ENCODE measurements at regions not wholly inside any gene's neighbourhood (a gene's known extent, or its start where the extent isn't known, plus 50 kb on each side); places are given as distances from the start of the nearest gene placed in this dataset.

DNA sequence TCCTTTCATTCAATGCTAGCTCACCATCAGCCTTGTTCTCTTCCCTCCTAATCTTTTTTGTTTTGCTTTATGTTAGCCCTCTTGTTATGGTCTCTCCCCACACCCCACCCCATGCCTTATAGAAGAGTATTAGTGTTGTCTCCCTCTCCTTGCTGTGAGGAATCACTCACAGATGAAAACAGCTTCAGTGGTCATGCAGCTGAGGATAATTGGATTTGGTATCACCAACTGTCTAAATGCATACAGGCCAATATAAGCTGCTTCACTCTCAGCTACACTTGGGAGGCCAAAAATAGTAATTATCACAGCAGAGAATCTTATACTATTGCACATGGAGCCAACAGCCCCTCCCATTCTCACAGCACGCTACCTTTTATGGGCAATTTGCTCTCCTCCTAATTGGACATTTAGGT, 494.6 kb upstream of the FAM241A start:
- intact Hi-C loops (cut with DNase I; ENCODE audit: low total_unique reads) (no loop called here), in situ Hi-C loops (cut with MboI; ENCODE audit: low sequenced_read_pairs in 4 of 4) (loop anchor here in 1 of 4 donors (25.0 kb wide), 1 partner anchor 387 kb away; no protein-coding TSS in a partner anchor)
- Histone ChIP-seq H3K9me3 (no peaks in the 10 kb centered on the region), H3K27ac (no peak overlapping the region), H3K36me3 (no peaks in the 10 kb centered on the region), H3K27me3 (no peaks in the 10 kb centered on the region), H3K4me1 (no peaks in the 10 kb centered on the region), H3K4me3 (no peak overlapping the region)
- ATAC-seq (no peak), DNase-seq (no peak)
- TF ChIP-seq POLR2A (IDR thresholded peaks at IDR 0.05) (no peak), CTCF (IDR thresholded peaks at IDR 0.05 in 4 of 5, conservative IDR thresholded peaks at IDR 0.05 in 1 of 5) (no peak)

DNA sequence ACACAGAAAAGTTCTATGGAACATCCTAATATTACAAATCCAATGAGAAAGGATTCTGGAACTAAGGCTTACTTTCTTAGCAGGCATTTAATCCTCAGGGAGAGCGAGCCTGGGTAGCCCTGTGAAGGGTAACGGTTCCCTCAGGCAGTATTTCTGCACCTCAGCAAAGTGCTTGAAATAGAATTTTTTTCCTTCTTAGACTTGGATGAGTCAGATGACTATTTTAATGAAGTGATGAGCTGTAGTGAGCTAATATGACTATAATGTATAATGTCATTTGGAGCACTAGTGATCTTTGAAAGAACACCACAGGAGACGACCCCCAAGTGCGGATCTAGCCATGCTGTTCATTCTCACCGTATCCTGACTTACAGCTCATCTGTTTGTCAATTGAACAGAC, 493.0 kb upstream of the FAM241A start:
- Histone ChIP-seq H3K4me1 (no peaks in the 10 kb centered on the region), H3K36me3 (no peaks in the 10 kb centered on the region), H3K27me3 (no peaks in the 10 kb centered on the region), H3K9me3 (no peaks in the 10 kb centered on the region), H3K4me3 (no peak overlapping the region), H3K27ac (no peak overlapping the region)
- in situ Hi-C loops (cut with MboI; ENCODE audit: low sequenced_read_pairs in 4 of 4) (loop anchor here in 1 of 4 donors (25.0 kb wide), 1 partner anchor 385 kb away; no protein-coding TSS in a partner anchor), intact Hi-C loops (cut with DNase I; ENCODE audit: low total_unique reads) (no loop called here)
- DNase-seq (no peak), ATAC-seq (no peak)
- TF ChIP-seq CTCF (IDR thresholded peaks at IDR 0.05 in 4 of 5, conservative IDR thresholded peaks at IDR 0.05 in 1 of 5) (no peak), POLR2A (IDR thresholded peaks at IDR 0.05) (no peak)

GRCh38 chr4:111652986-111653385, 492.3 kb upstream of the FAM241A start:
- H3K27me3 ChIP-seq = no peaks in the 10 kb centered on the region
- intact Hi-C loops (cut with DNase I; ENCODE audit: low total_unique reads) = no loop called here
- ATAC-seq = no peak

GRCh38 chr4:111662496-111662895, 482.8 kb upstream of the FAM241A start:
- TF ChIP-seq CTCF (IDR thresholded peaks at IDR 0.05 in 4 of 5, conservative IDR thresholded peaks at IDR 0.05 in 1 of 5) (no peak), POLR2A (IDR thresholded peaks at IDR 0.05) (no peak)

More at GRCh38 chr4:111652986-111653385, 492.3 kb upstream of the FAM241A start:
- no peaks in the 10 kb centered on the region for H3K9me3 ChIP-seq
- no peak for DNase-seq
- no peaks in the 10 kb centered on the region for H3K4me1 ChIP-seq
- in situ Hi-C loops (cut with MboI; ENCODE audit: low sequenced_read_pairs in 4 of 4) = loop anchor here in 1 of 4 donors (25.0 kb wide), 1 partner anchor 384 kb away; no protein-coding TSS in a partner anchor
- no peaks in the 10 kb centered on the region for H3K36me3 ChIP-seq
- no peak overlapping the region for H3K4me3 ChIP-seq
- no peak for TF ChIP-seq CTCF (IDR thresholded peaks at IDR 0.05 in 4 of 5, conservative IDR thresholded peaks at IDR 0.05 in 1 of 5)
- TF ChIP-seq POLR2A (IDR thresholded peaks at IDR 0.05) = no peak
- H3K27ac ChIP-seq = no peak overlapping the region

More at GRCh38 chr4:111662496-111662895, 482.8 kb upstream of the FAM241A start:
- Histone ChIP-seq H3K27me3 (no peaks in the 10 kb centered on the region), H3K27ac (no peak overlapping the region), H3K9me3 (no peaks in the 10 kb centered on the region), H3K4me3 (no peak overlapping the region), H3K4me1 (no peaks in the 10 kb centered on the region), H3K36me3 (no peaks in the 10 kb centered on the region)
- intact Hi-C loops (cut with DNase I; ENCODE audit: low total_unique reads) (no loop called here), in situ Hi-C loops (cut with MboI; ENCODE audit: low sequenced_read_pairs in 4 of 4) (loop anchor here in 1 of 4 donors (25.0 kb wide), 1 partner anchor 375 kb away; no protein-coding TSS in a partner anchor)
- DNase-seq (no peak), ATAC-seq (no peak)
